ENCODE measurements at regions not wholly inside any gene's neighbourhood (a gene's known extent, or its start where the extent isn't known, plus 50 kb on each side); places are given as distances from the start of the nearest gene placed in this dataset.
"Not testable (repeated sequence)": the region's sequence is repeated elsewhere in the genome, so short reads cannot be mapped to it uniquely, and the experiment has no call there.

DNA sequence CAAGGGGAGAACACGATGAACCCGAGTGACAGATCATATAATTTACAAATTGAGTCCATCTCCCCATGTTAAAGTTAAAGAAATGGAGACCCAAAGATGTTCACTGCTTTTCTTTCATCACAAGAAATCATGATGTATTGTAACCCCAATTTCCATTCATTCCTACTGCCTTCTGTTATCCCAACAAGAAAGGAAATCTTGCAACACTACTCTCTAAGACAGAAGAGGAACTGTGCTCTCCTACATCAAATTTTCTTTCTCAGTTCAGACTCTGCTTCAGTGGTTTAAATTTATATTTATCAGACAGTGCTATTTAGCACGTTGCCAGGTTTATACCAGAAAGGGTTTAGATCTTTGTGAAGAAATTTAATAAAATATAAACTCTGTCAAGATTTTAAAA is 83.8 kb upstream of the RASA1 start:
- no peak overlapping the region for H3K4me3 ChIP-seq (ENCODE audit: low read length)
- TF ChIP-seq ZNF274 (IDR thresholded peaks at IDR 0.05; ENCODE audit: low read depth, low read length) = no peak

DNA sequence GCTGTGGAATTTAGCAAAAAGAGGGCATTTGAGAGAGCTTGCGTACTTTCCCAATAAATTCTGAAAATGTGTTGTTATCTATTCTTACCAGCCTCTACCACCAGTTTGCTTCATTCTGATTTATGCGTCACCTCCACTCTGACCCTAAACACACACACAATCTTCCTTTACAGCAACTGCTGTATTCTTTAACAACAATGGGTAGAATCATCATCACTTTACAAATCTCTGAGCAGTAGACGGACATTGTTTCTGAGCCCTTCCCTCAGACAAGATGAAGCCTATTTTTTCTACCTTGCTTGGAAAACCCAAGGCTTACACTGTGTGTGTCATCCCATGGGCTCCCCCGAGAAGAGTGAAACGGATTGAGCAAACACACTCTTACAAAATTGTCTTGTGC is 83.1 kb upstream of the RASA1 start:
- TF ChIP-seq ZNF274 (IDR thresholded peaks at IDR 0.05; ENCODE audit: low read depth, low read length) = no peak
- H3K4me3 ChIP-seq (ENCODE audit: low read length) = no peak overlapping the region

DNA sequence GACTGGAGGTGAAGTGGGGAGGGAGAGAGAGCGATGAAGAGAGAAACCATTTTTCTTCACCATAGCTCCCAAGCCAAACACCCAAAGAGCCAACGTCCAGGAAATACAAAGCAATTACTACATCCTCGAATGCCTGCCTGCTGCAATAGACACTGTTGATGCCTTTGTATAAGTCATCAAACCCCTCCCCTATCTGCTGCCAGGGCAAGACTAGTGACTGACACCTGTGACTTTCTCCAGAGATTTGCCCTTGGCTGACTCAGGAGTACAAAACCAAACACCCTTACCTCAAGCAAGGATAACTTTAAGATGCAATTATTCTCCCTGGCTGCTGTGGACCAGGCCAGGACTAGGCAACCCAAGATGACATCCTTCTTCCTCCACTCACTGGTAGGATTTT is 81.8 kb upstream of the RASA1 start:
- no peak for TF ChIP-seq ZNF274 (IDR thresholded peaks at IDR 0.05; ENCODE audit: low read depth, low read length)
- H3K4me3 ChIP-seq (ENCODE audit: low read length) = no peak overlapping the region

DNA sequence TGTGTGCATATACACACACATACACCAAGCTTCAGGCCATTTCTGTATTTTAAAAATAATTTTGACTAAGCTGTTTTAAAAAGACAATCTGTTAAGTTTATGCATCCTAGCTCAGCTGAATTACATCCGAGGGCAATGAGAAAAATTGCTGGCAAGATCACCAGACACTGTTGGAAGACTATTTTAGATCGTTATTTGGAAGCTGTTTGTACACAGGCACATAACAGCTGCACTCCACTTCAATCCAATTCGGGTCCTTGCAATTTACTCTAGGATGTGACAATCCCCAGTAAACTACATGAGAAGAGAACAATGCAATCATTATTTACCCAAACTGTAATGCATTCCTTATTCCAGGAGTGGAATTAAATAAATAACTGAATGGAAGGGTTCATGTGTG is 79.3 kb upstream of the RASA1 start:
- H3K4me3 ChIP-seq (ENCODE audit: low read length) = no peak overlapping the region
- no peak for TF ChIP-seq ZNF274 (IDR thresholded peaks at IDR 0.05; ENCODE audit: low read depth, low read length)

DNA sequence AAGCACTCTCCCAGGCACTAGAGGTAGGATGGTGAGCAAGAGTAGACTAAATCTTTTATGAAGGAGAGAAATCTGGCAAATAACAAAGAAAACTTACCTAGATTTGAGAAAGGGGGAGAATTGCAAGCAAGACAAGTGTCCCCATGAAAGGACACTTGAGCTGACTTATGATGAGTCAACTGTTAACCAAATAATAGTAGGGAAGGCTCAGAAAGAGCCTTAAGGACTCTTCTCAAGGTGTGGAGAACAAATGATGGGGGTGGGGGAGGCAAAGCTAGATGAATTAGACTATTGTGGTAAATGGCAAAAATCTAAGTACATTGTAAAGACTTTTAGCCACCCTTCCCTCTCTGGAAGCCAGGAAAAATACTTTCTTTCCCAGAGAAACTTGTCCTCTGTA is 77.6 kb upstream of the RASA1 start:
- no peak overlapping the region for H3K4me3 ChIP-seq (ENCODE audit: low read length)
- no peak for TF ChIP-seq ZNF274 (IDR thresholded peaks at IDR 0.05; ENCODE audit: low read depth, low read length)

DNA sequence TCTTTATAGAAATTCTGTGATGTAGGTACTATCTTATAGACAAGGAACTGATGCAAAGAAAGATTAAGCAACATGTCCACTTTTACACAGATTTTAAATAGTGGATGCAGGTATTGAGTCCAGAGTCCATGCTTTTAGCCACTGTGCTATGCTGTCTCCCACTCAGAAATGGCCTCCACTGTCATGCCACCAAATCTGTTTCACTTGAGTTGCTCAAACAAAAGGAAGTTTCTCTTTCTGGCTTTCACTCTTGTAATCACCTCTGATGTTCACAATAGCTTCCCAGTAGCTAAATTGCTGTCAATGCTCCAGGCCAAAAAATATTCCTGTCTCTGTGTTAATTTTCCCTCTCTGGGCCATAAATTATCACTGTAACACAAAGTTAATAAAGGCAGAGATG is 77.0 kb upstream of the RASA1 start:
- no peak for TF ChIP-seq ZNF274 (IDR thresholded peaks at IDR 0.05; ENCODE audit: low read depth, low read length)
- H3K4me3 ChIP-seq (ENCODE audit: low read length) = no peak overlapping the region

DNA sequence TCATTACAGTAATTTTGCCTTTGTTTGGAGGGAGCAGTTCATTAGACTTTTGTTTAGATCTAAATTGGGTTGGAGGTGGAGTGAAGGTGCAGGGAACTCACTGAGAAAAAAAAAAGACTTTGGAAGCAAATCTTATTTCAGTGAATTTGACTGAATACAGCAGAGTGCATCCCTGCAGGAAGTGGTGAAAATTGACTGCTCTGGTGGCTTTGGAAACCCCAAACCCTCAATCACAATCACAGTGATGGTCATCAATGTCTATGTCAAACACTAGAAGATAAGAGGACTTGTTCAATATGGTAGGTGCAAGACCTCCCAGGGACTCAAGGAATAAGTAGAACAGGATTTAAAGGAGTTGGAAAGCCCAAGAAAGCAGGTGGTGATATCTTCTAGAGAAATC is 76.0 kb upstream of the RASA1 start:
- no peak overlapping the region for H3K4me3 ChIP-seq (ENCODE audit: low read length)
- TF ChIP-seq ZNF274 (IDR thresholded peaks at IDR 0.05; ENCODE audit: low read depth, low read length) = no peak

DNA sequence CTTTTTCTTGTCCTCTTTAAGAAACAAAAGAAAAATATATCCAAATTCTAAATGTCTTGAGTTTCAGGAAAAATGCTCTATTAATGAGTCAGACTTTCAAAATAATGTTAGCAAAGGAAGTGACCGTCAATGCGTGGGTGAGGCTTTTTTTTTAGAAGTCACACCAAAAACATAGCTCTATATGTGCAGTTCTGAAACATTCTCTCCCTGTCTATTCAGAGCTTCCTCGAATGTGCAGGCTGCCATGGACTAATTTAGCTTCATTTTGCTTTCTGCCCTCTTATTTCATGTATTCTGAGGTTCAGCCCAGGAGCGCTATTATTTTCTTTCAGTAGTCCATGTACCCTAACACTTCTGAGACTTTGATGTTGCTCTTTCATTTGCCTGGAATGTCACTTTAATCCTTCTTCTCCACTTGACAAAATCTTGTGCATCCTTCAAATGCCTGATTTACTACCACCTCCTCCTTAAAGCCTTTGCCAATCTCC is 72.5 kb upstream of the RASA1 start:
- TF ChIP-seq ZNF274 (IDR thresholded peaks at IDR 0.05; ENCODE audit: low read depth, low read length) = no peak
- no peak overlapping the region for H3K4me3 ChIP-seq (ENCODE audit: low read length)

DNA sequence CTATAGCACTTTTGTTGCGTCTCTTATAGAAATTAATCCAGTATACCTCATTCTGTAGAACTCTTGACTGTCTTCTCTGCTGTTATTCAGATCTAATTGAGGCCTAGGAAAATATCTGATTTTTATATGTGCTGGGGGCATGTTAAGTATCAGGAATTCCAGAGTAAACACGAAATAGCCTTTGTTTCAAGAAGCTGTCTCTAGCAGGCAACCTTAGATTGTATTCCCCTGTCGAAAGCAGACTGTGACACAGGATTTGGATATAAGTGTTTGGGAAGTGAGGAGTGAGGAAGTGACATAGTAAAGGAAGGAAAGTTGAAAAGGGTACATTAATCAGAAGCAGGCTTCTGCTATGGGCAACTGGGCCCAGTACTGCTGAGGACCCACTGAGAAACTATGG is 72.1 kb upstream of the RASA1 start:
- no peak for TF ChIP-seq ZNF274 (IDR thresholded peaks at IDR 0.05; ENCODE audit: low read depth, low read length)
- H3K4me3 ChIP-seq (ENCODE audit: low read length) = no peak overlapping the region

DNA sequence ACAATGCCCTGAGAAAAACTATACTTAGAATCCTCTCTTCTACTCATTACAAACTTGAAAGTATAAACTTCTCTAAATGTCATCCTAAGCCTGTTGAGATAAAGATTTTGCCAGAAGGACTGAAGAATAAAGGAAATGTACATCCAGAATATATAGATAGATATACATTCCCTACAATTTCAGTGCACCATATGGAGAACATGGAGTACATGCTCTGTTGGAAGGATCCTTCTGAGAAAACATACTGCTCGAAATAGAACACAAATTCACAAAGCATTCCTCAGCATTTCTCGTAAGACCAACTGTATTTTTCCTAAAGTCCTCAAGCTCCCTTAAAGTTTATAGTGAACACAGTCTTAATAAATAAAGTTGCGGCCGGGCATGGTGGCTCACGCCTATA is 69.7 kb upstream of the RASA1 start:
- H3K4me3 ChIP-seq (ENCODE audit: low read length) = no peak overlapping the region
- TF ChIP-seq ZNF274 (IDR thresholded peaks at IDR 0.05; ENCODE audit: low read depth, low read length) = no peak

DNA sequence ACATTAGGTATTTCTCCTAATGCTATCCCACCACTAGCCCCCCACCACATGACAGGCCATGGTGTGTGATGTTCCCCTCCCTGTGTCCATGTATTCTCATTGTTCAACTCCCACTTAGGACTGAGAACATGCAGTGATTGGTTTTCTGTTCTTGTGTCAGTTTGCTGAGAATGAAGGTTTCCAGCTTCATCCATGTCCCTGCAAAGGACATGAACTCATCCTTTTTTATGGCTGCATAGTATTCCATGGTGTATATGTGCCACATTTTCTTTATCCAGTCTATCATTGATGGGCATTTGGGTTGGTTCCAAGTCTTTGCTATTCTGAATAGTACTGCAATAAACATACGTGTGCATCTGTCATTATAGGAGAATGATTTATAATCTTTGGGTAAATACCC is 68.4 kb upstream of the RASA1 start:
- not testable (repeated sequence) for H3K4me3 ChIP-seq (ENCODE audit: low read length)

DNA sequence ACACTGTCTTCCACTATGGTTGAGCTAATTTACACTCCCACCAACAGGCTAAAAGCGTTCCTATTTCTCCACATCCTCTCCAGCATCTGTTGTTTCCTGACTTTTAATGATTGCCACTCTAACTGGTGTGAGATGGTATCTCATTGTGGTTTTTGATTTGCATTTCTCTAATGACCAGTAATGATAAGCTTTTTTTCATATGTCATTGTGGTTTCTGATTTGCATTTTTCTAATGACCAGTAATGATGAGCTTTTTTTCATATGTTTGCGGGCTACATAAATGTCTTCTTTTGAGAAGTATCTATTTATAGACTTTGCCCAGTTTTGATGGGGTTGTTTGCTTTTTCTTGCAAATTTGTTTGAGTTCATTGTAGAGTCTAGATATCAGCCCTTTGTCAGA is 68.0 kb upstream of the RASA1 start:
- not testable (repeated sequence) for H3K4me3 ChIP-seq (ENCODE audit: low read length)

DNA sequence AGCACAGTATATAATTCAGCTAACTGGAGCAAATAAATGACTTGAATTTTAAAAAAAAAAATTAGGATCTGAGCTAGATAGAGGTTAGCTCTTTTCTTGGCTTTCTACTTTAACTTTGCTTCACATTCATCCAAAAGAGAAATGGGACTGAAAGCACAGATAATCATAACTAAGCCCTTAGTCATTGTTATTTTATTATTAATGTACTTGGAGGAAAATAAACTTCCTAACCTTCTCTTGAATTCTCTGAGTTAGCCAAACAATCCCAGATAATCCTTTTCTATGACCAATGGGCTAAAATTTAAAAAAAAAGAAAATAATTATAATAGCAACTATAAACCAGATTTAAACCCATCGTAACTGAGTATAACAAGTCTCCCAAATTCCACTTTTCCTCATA is 57.6 kb upstream of the RASA1 start:
- no peak for TF ChIP-seq ZNF274 (IDR thresholded peaks at IDR 0.05; ENCODE audit: low read depth, low read length)
- H3K4me3 ChIP-seq (ENCODE audit: low read length) = no peak overlapping the region

DNA sequence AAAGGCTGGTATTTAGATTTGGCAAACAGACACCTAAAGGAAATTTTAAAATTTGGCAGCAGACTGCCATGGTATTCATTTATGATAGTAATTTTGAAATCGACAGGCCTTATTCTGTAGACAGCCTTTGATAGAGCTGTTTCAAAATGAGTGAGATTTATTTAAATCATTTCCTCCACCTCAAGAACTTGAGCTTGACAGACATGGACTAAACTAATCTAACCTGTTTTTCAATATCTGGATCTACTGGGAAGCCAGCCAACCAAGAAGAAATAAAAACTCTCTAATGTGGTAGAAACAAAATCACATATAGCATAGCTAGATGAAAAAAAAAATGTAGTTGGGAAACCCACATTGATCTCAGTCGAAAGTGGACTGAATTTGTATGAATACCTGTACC is 56.9 kb upstream of the RASA1 start:
- H3K4me3 ChIP-seq (ENCODE audit: low read length) = no peak overlapping the region
- TF ChIP-seq ZNF274 (IDR thresholded peaks at IDR 0.05; ENCODE audit: low read depth, low read length) = no peak

DNA sequence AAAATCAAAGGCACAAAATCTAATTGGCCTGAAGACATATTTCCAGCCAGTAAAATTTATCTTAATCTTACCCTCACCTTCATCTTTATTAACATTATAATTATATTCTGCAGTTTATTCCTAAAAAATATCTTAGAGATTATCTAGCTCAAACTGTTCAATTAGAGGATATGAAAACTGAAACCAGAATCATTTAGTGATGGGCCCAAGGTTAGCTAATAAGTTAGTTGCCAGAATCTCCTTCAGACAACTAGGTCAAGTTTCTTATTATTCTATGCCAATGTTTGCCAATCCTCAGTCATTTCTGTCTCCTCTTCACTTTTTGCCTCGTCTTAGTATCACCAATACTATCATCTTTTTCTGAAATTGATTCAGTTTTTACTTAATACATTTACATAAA is 56.0 kb upstream of the RASA1 start:
- TF ChIP-seq ZNF274 (IDR thresholded peaks at IDR 0.05; ENCODE audit: low read depth, low read length) = no peak
- H3K4me3 ChIP-seq (ENCODE audit: low read length) = no peak overlapping the region

DNA sequence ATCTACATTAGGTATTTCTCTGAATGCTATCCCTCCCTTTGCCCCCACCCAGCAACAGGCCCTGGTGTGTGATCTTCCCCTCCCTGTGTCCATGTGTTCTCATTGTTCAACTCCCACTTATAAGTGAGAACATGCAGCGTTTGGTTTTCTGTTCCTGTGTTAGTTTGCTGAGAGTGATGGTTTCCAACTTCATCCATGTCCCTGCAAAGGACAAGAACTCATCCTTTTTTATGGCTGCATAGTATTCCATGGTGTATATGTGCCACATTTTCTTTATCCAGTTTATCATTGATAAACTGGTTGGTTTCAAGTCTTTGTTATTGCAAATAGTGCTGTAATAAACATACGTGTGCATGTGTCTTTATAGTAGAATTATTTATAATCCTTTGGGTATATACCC is 55.5 kb upstream of the RASA1 start:
- H3K4me3 ChIP-seq (ENCODE audit: low read length) = not testable (repeated sequence)

DNA sequence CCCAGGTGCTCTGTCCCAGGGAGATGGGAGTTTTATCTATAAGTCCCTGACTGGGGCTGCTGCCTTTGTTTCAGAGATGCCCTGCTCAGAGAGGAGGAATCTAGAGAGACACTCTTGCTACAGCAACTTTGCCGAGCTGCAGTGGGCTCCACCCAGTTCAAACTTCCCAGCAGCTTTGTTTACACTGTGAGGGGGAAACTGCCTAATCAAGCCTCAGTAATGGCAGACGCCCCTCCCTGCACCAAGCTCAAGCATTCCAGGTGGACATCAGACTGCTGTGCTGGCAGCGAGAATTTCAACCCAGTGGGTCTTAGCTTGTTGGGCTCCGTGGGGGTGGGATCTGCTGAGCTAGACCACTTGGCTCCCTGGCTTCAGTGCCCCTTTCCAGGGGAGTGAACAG is 50.2 kb upstream of the RASA1 start:
- not testable (repeated sequence) for H3K4me3 ChIP-seq (ENCODE audit: low read length)

Data from GM08714 (cell line).